Suprapubic skin (tissue), 4 donors: ENCODE measurements at regions not wholly inside any gene's neighbourhood (a gene's known extent, or its start where the extent isn't known, plus 50 kb on each side); places are given as distances from the start of the nearest gene placed in this dataset.

Experiments
- DNase-seq, 2 donors: peaks; one replicate each; pipeline ENCODE4 v3.0.0-alpha.2; 2019; ENCODE audit warnings: low spot score in 2 of 2
- H3K27ac ChIP-seq: fragments of 200-600 bp; sonication (generic); one replicate; pipeline ENCODE4 v1.5.1; 2019
- H3K27me3 ChIP-seq: fragments of 200-600 bp; sonication (generic); one replicate; pipeline ENCODE4 v1.5.1; 2019
- H3K36me3 ChIP-seq: fragments of 200-600 bp; sonication (generic); one replicate; pipeline ENCODE4 v1.5.1; 2019
- H3K4me1 ChIP-seq: fragments of 200-600 bp; sonication (generic); one replicate; pipeline ENCODE4 v1.5.1; 2019
- H3K4me3 ChIP-seq: fragments of 200-600 bp; sonication (generic); one replicate; pipeline ENCODE4 v1.5.1; 2019; ENCODE audit warnings: mild to moderate bottlenecking
- H3K9me3 ChIP-seq: fragments of 200-600 bp; sonication (generic); one replicate; pipeline ENCODE4 v1.5.1; 2019
- CTCF ChIP-seq, 2 donors: fragments of 200-600 bp in 1 of 2; fragments of 450-650 bp in 1 of 2; sonication (generic) in 1 of 2; IDR thresholded peaks; one replicate each; pipeline ENCODE4 v1.5.1; 2016 to 2019; ENCODE audit warnings: antibody characterized with exemption in 2 of 2, mild to moderate bottlenecking in 1 of 2, moderate library complexity in 1 of 2
- EP300 ChIP-seq: sonication (generic); formaldehyde crosslinking; IDR thresholded peaks from one replicate; pipeline ENCODE4 v1.6.1; 2017; ENCODE audit warnings: antibody characterized with exemption
- POLR2A ChIP-seq, 2 donors: fragments of 450-650 bp; IDR thresholded peaks; one replicate each; pipeline ENCODE4 v1.6.1; 2017; ENCODE audit warnings: antibody characterized with exemption in 2 of 2, mild to moderate bottlenecking in 2 of 2, moderate library complexity in 2 of 2
- POLR2AphosphoS5 ChIP-seq, 3 donors: sonication (generic); formaldehyde crosslinking; IDR thresholded peaks; one replicate each; pipeline ENCODE4 v1.6.1; 2017; ENCODE audit warnings: antibody characterized with exemption in 3 of 3
- WGBS: methylation state at CpG from one replicate; pipeline ENCODE4 v1.1.5; 2018; 5-methylcytosine and 5-hydroxymethylcytosine counted together

GRCh38 chr6:3575166-3575565, 118.3 kb upstream of the SLC22A23 start:
- H3K27me3 ChIP-seq, result no peaks in the 10 kb centered on the region
- H3K27ac ChIP-seq, result no peak overlapping the region
- H3K4me3 ChIP-seq, result no peak overlapping the region
- no peak for DNase-seq
- 77% methylated on average over 6 of the region's 6 CpGs for WGBS
- H3K9me3 ChIP-seq, result no peaks in the 10 kb centered on the region
- H3K36me3 ChIP-seq, result no peaks in the 10 kb centered on the region
- TF ChIP-seq POLR2AphosphoS5 (IDR thresholded peaks at IDR 0.05) (no peak), CTCF (IDR thresholded peaks at IDR 0.05) (no peak), POLR2A (IDR thresholded peaks at IDR 0.05) (no peak), EP300 (no peak)
- H3K4me1 ChIP-seq, result peaks cover under 1% of the 10 kb centered on the region

DNA sequence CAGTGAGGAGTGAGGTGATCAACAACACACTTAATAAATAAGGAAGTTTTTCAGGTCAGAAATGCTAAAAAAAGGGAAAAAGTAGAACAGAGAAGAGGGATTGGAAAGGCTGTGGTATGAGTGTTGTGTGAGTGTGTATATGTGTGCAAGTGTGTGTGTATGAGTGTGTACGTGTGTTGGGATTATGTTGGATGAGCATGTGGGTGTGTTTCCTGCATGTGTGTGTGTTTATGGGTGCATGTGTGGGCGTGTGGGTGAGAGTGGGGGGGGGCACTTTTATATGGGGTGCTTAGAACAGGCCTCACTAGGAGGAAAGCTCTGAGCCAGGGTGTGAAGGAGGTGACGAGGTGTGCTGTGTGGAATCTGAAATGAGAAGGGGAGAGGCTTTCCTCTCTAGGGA, 116.8 kb upstream of the SLC22A23 start:
- Histone ChIP-seq H3K36me3 (no peaks in the 10 kb centered on the region), H3K4me3 (no peak overlapping the region), H3K27ac (no peak overlapping the region), H3K4me1 (peaks cover 3% of the 10 kb centered on the region), H3K9me3 (no peaks in the 10 kb centered on the region), H3K27me3 (no peaks in the 10 kb centered on the region)
- no peak for TF ChIP-seq CTCF (IDR thresholded peaks at IDR 0.05)
- TF ChIP-seq EP300, result no peak
- no peak for TF ChIP-seq POLR2AphosphoS5 (IDR thresholded peaks at IDR 0.05)
- no peak for TF ChIP-seq POLR2A (IDR thresholded peaks at IDR 0.05)
- WGBS, result 73% methylated on average over 3 of the region's 3 CpGs
- no peak for DNase-seq

GRCh38 chr6:3571836-3572235, 115.0 kb upstream of the SLC22A23 start:
- Histone ChIP-seq H3K9me3 (no peaks in the 10 kb centered on the region), H3K27me3 (no peaks in the 10 kb centered on the region), H3K36me3 (no peaks in the 10 kb centered on the region), H3K4me1 (peaks cover 3% of the 10 kb centered on the region), H3K27ac (no peak overlapping the region), H3K4me3 (no peak overlapping the region)
- no peak for TF ChIP-seq POLR2AphosphoS5 (IDR thresholded peaks at IDR 0.05)
- TF ChIP-seq CTCF (IDR thresholded peaks at IDR 0.05), result no peak
- TF ChIP-seq POLR2A (IDR thresholded peaks at IDR 0.05), result no peak
- TF ChIP-seq EP300, result no peak
- WGBS, result 77% methylated on average over 6 of the region's 9 CpGs
- DNase-seq, result no peak

- H3K4me1 ChIP-seq, result peaks cover 3% of the 10 kb centered on the region
- H3K27ac ChIP-seq, result no peak overlapping the region
- no peaks in the 10 kb centered on the region for H3K27me3 ChIP-seq
- TF ChIP-seq EP300 (no peak), POLR2A (IDR thresholded peaks at IDR 0.05) (no peak), POLR2AphosphoS5 (IDR thresholded peaks at IDR 0.05) (no peak), CTCF (IDR thresholded peaks at IDR 0.05) (no peak)
- no peak for DNase-seq
- 87% methylated on average over 6 of the region's 6 CpGs for WGBS
- H3K4me3 ChIP-seq, result no peak overlapping the region
- H3K36me3 ChIP-seq, result no peaks in the 10 kb centered on the region
- no peaks in the 10 kb centered on the region for H3K9me3 ChIP-seq
These were observed 114.4 kb upstream of the SLC22A23 start for GRCh38 chr6:3571250-3571681.

GRCh38 chr6:3569816-3570215, 113.0 kb upstream of the SLC22A23 start:
- TF ChIP-seq POLR2AphosphoS5 (IDR thresholded peaks at IDR 0.05) (no peak), POLR2A (IDR thresholded peaks at IDR 0.05) (no peak), EP300 (no peak), CTCF (IDR thresholded peaks at IDR 0.05) (no peak)
- no peaks in the 10 kb centered on the region for H3K36me3 ChIP-seq
- no peak overlapping the region for H3K4me3 ChIP-seq
- no peaks in the 10 kb centered on the region for H3K27me3 ChIP-seq
- peaks cover 3% of the 10 kb centered on the region for H3K4me1 ChIP-seq
- no peak for DNase-seq
- no peak overlapping the region for H3K27ac ChIP-seq
- WGBS, result 86% methylated on average over 1 of the region's 1 CpG
- no peaks in the 10 kb centered on the region for H3K9me3 ChIP-seq
